GM23338 (cell line): ENCODE measurements at regions not wholly inside any gene's neighbourhood (a gene's known extent, or its start where the extent isn't known, plus 50 kb on each side); places are given as distances from the start of the nearest gene placed in this dataset.

Experiments
- CREB1 ChIP-seq: fragments of 250-450 bp; sonication (Bioruptor Pico); IDR thresholded peaks from 2 replicates; pipeline ENCODE4 v1.5.0; 2020; ENCODE audit warnings: low read depth, mild to moderate bottlenecking, moderate library complexity
- CTCF ChIP-seq, 2 experiments: fragments of 200-600 bp in 1 of 2; sonication (generic) in 1 of 2; conservative IDR thresholded peaks; 2 replicates each; pipeline versions ENCODE4 v1.5.1 to v1.6.1; 2016 to 2017; ENCODE audit warnings: antibody characterized with exemption in 2 of 2, low read depth in 2 of 2, mild to moderate bottlenecking in 2 of 2, moderate library complexity in 1 of 2
- EZH2 ChIP-seq: fragments of 200-600 bp; sonication (generic); IDR thresholded peaks from one replicate; pipeline ENCODE4 v1.8.0; 2017; ENCODE audit warnings: antibody characterized with exemption, mild to moderate bottlenecking, low read depth; ENCODE audit not compliant: unreplicated experiment
- EZH2phosphoT487 ChIP-seq: fragments of 200-600 bp; sonication (generic); IDR thresholded peaks from one replicate; pipeline ENCODE4 v1.8.1; 2018; ENCODE audit warnings: antibody characterized with exemption; ENCODE audit not compliant: unreplicated experiment
- JUNB ChIP-seq: IDR thresholded peaks from one replicate; pipeline ENCODE4 v1.6.1; 2016; ENCODE audit warnings: antibody characterized with exemption; ENCODE audit not compliant: unreplicated experiment
- POLR2AphosphoS5 ChIP-seq: IDR thresholded peaks from 2 replicates; pipeline ENCODE4 v1.6.1; 2016; ENCODE audit warnings: antibody characterized with exemption, low read depth
- REST ChIP-seq: IDR thresholded peaks from one replicate; pipeline ENCODE4 v1.6.1; 2018; ENCODE audit warnings: antibody characterized with exemption; ENCODE audit not compliant: unreplicated experiment
- STAT1 ChIP-seq: IDR thresholded peaks from one replicate; pipeline ENCODE4 v1.6.1; 2016; ENCODE audit warnings: antibody characterized with exemption; ENCODE audit not compliant: unreplicated experiment
- ZNF114 ChIP-seq: fragments of 250-450 bp; sonication (Bioruptor Pico); IDR thresholded peaks from 2 replicates; pipeline ENCODE4 v1.5.0; 2020; ENCODE audit warnings: mild to moderate bottlenecking, moderate library complexity
- ZNF331 ChIP-seq: fragments of 250-450 bp; sonication (Bioruptor Pico); IDR thresholded peaks from 2 replicates; pipeline ENCODE4 v1.5.0; 2020; ENCODE audit warnings: low read depth, mild to moderate bottlenecking, moderate library complexity
- TF ChIP-seq, protein P1 (sequence below): IDR thresholded peaks from 2 replicates; pipeline ENCODE4 v1.6.1; 2016; ENCODE audit warnings: antibody characterized with exemption

DNA sequence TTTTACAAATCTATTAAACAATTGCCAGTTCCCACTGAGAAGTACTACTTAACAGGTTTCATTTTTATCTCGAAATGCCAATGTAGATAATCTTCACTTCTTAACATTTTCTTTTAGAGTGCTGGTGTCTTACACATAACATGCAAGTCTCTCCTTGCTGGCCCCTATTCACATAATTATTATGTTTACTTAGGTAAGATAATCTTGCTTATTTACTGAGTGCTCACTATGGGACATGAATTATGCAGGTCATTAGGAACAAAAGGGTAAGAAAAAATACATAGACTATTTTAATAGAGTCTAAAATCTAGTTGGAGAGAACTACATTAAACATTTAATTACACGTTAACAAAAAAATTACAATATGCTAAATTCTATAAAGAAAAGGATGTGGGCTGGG lies 328.4 kb downstream of the PRR16 start:
- TF ChIP-seq EZH2phosphoT487 (no peak), POLR2AphosphoS5 (no peak), CTCF (conservative IDR thresholded peaks at IDR 0.05; ENCODE audit: low read depth in 2 of 2) (no peak), REST (no peak), EZH2 (no peak), ZNF331 (CRISPR knock-in tag) (no peak), CREB1 (CRISPR knock-in tag) (no peak), JUNB (no peak), ZNF114 (CRISPR knock-in tag) (no peak), STAT1 (no peak)
- TF ChIP-seq, protein P1, sequence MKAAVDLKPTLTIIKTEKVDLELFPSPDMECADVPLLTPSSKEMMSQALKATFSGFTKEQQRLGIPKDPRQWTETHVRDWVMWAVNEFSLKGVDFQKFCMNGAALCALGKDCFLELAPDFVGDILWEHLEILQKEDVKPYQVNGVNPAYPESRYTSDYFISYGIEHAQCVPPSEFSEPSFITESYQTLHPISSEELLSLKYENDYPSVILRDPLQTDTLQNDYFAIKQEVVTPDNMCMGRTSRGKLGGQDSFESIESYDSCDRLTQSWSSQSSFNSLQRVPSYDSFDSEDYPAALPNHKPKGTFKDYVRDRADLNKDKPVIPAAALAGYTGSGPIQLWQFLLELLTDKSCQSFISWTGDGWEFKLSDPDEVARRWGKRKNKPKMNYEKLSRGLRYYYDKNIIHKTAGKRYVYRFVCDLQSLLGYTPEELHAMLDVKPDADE: no peak
